HepG2 (cell line): ENCODE measurements at regions not wholly inside any gene's neighbourhood (a gene's known extent, or its start where the extent isn't known, plus 50 kb on each side); places are given as distances from the start of the nearest gene placed in this dataset.
"Not testable (repeated sequence)": the region's sequence is repeated elsewhere in the genome, so short reads cannot be mapped to it uniquely, and the experiment has no call there.

ENCODE experiments used
- ATAC-seq: fragments of 200-7000 bp; cut with Tn5 transposase; 3 replicates; pipeline ENCODE4 v1.9.1; 2020; ENCODE audit warnings: mild to moderate bottlenecking, moderate library complexity
- BruUV-seq: library from RNA; stranded (reverse); fragments of 400-500 nt; replicated peaks from 2 replicates; lab custom pipeline; 2021; lab: Mats Ljungman, UMichigan
- CTCF ChIA-PET: fragments of 300-600 bp; formaldehyde crosslinking; extraction: SDS; loops from one replicate; lab custom pipeline; 2021; ENCODE audit warnings: low total read pairs, inconsistent platforms, low intra/inter-chr PET ratio; lab: Yijun Ruan, JAX
- POLR2A ChIA-PET: fragments of 350-600 bp; sonication (Branson Sonifier 250); formaldehyde crosslinking; loops from one replicate; lab custom pipeline; 2020; ENCODE audit warnings: antibody characterized with exemption, inconsistent platforms; lab: Yijun Ruan, JAX
- DNase-seq: peaks from one replicate; pipeline ENCODE4 v3.0.0-alpha.2; 2015; ENCODE audit warnings: low spot score
- FAIRE-seq: peaks from 3 replicates; lab custom pipeline; 2011; peaks lifted over from hg19 to GRCh38; lab: Jason Lieb, UNC
- H2AFZ ChIP-seq: one replicate; pipeline ENCODE4 v1.6.1; 2011; ENCODE audit warnings: low read length, inconsistent platforms
- H3K27ac ChIP-seq: fragments of 300-600 bp; 3 replicates; pipeline ENCODE4 v1.8.0; 2011; ENCODE audit warnings: mixed run types, mild to moderate bottlenecking, mixed read lengths, low read length, inconsistent platforms; ENCODE audit not compliant: insufficient read depth; ENCODE audit errors: extremely low read length
- H3K27me3 ChIP-seq, 2 experiments: fragments of 200-600 bp in 1 of 2; 2 replicates in 1 of 2; 3 replicates in 1 of 2; pipeline versions ENCODE4 v1.6.0 to v1.8.0; 2011; ENCODE audit warnings: low read length in 2 of 2, mild to moderate bottlenecking in 2 of 2, moderate library complexity in 2 of 2, inconsistent platforms in 1 of 2; ENCODE audit not compliant: insufficient read depth in 2 of 2, control insufficient read depth in 1 of 2
- H3K36me3 ChIP-seq, 2 experiments: fragments of 200-600 bp in 1 of 2; replicated peaks in 1 of 2; 2 replicates in 1 of 2; 3 replicates in 1 of 2; pipeline versions ENCODE4 v1.5.1 to v1.8.0; 2011; ENCODE audit warnings: low read length in 2 of 2, inconsistent platforms in 1 of 2; ENCODE audit not compliant: insufficient read depth in 2 of 2, control insufficient read depth in 1 of 2
- H3K4me1 ChIP-seq: 2 replicates; pipeline ENCODE4 v1.5.1; 2012; ENCODE audit warnings: low read length, inconsistent platforms; ENCODE audit not compliant: insufficient read depth
- H3K4me2 ChIP-seq: 2 replicates; pipeline ENCODE4 v1.6.0; 2011; ENCODE audit warnings: low read depth, low read length, inconsistent platforms
- H3K4me3 ChIP-seq, 3 experiments: fragments of 200-600 bp in 1 of 3; sonication (generic), shearing (Covaris generic) in 1 of 3; replicated peaks in 1 of 3; 2 replicates each; pipeline ENCODE4 v1.5.1; 2011 to 2016; ENCODE audit warnings: low read length in 3 of 3, inconsistent platforms in 2 of 3, low read depth in 2 of 3, mild to moderate bottlenecking in 2 of 3, control low read depth in 1 of 3, mixed read lengths in 1 of 3; ENCODE audit not compliant: insufficient read depth in 1 of 3
- H3K79me2 ChIP-seq: one replicate; pipeline ENCODE4 v1.6.1; 2011; ENCODE audit warnings: low read length, inconsistent platforms; ENCODE audit not compliant: insufficient read depth
- H3K9ac ChIP-seq: 2 replicates; pipeline ENCODE4 v1.6.0; 2011; ENCODE audit warnings: mild to moderate bottlenecking, low read depth, low read length, inconsistent platforms; ENCODE audit not compliant: insufficient read depth
- H3K9me3 ChIP-seq: 2 replicates; pipeline ENCODE4 v1.5.1; 2012; ENCODE audit warnings: mild to moderate bottlenecking, low read length
- H4K20me1 ChIP-seq: 2 replicates; pipeline ENCODE4 v1.6.0; 2011; ENCODE audit warnings: inconsistent platforms, mild to moderate bottlenecking, low read length, moderate library complexity; ENCODE audit not compliant: insufficient read depth
- CHD4 ChIP-seq: fragments of 200-600 bp; sonication (generic); IDR thresholded peaks from 2 replicates; pipeline ENCODE4 v1.7.0; 2017; ENCODE audit warnings: mild to moderate bottlenecking, low read length, borderline replicate concordance
- MIER3 ChIP-seq: IDR thresholded peaks from 2 replicates; pipeline ENCODE4 v1.6.1; 2016; ENCODE audit warnings: missing compliant biosample characterization, borderline replicate concordance
- ZBTB21 ChIP-seq: sonication (generic); formaldehyde crosslinking; IDR thresholded peaks from 2 replicates; pipeline ENCODE4 v1.4.0; 2020; ENCODE audit warnings: missing genetic modification reagents
- ZNF441 ChIP-seq: sonication (generic); formaldehyde crosslinking; IDR thresholded peaks from 2 replicates; pipeline ENCODE4 v1.7.0; 2021; ENCODE audit warnings: missing genetic modification reagents, borderline replicate concordance
- WGBS: methylation state at CpG from one replicate; pipeline ENCODE4 v1.1.6; 2017; ENCODE audit warnings: low lambda C conversion rate; 5-methylcytosine and 5-hydroxymethylcytosine counted together
- in situ Hi-C: cut with HindIII; loops from 2 replicates; pipeline ENCODE4 v1.10.0; 2017; ENCODE audit warnings: low pct_unique_long_range_greater_than_20kb; ENCODE audit not compliant: extremely low pct_ligation_motif_present
- intact Hi-C: fragments of 100-400 bp; cut with micrococcal nuclease; formaldehyde crosslinking; loops from one replicate; pipeline ENCODE4 v1.10.0; 2022; ENCODE audit not compliant: unreplicated experiment

- H3K27me3 ChIP-seq, H3K4me1 ChIP-seq, H3K27ac ChIP-seq, intact Hi-C loops, BruUV-seq, H3K36me3 ChIP-seq, ATAC-seq, H3K79me2 ChIP-seq, POLR2A ChIA-PET, H3K9me3 ChIP-seq, H3K4me2 ChIP-seq, H3K9ac ChIP-seq, H3K4me3 ChIP-seq, DNase-seq, H2AFZ ChIP-seq, H4K20me1 ChIP-seq, CTCF ChIA-PET, in situ Hi-C loops: not testable (repeated sequence)
- WGBS: 0% methylated on average over 2 of the region's 2 CpGs
- peak; percentile 47 for FAIRE-seq
Observed at GRCh38 chr15:84094720-84095119, 140.9 kb upstream of the GOLGA6L4 start.

- H4K20me1 ChIP-seq, H2AFZ ChIP-seq, H3K27ac ChIP-seq, DNase-seq, H3K36me3 ChIP-seq, H3K4me1 ChIP-seq, BruUV-seq, H3K27me3 ChIP-seq, ATAC-seq, CTCF ChIA-PET, in situ Hi-C loops, H3K4me3 ChIP-seq, H3K4me2 ChIP-seq, intact Hi-C loops, FAIRE-seq, H3K79me2 ChIP-seq, H3K9ac ChIP-seq, H3K9me3 ChIP-seq, POLR2A ChIA-PET: not testable (repeated sequence)
- 14% methylated on average over 3 of the region's 3 CpGs for WGBS
Observed at GRCh38 chr15:84097053-84097452, 138.5 kb upstream of the GOLGA6L4 start.

DNA sequence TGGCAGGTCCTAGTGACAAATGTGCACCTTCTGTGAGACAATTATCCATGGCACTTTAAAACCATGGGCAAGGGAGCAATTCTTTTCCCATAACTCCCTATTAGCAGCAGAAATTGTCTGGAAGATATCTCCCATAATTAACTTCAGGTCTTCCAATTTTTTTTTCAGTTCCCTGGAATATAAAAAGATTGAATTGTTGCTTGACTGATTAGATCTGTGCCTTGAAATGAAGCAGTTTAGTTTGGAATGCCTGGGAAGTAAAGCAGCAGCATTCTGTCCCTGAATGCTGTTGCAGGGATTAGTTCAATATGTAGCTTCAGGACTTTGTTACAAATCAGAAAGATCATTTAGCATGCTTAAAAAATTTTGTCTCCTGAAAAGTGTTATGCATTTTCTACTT, 137.0 kb upstream of the GOLGA6L4 start:
- Histone ChIP-seq H3K79me2 (no peaks in the 10 kb centered on the region), H3K4me1 (no peaks in the 10 kb centered on the region), H3K9me3 (no peaks in the 10 kb centered on the region), H4K20me1 (no peaks in the 10 kb centered on the region), H3K27me3 (no peaks in the 10 kb centered on the region), H2AFZ (no peak overlapping the region), H3K9ac (no peak overlapping the region), H3K4me2 (no peak overlapping the region), H3K27ac (no peak overlapping the region), H3K4me3 (no peak overlapping the region), H3K36me3 (no peaks in the 10 kb centered on the region)
- BruUV-seq: no TSS peak
- no peak for ATAC-seq
- no peak for TF ChIP-seq CHD4
- no peak for TF ChIP-seq ZBTB21 (CRISPR knock-in tag)
- no peak for TF ChIP-seq MIER3 (CRISPR knock-in tag)
- no peak for TF ChIP-seq ZNF441 (CRISPR knock-in tag)
- no peak for FAIRE-seq
- in situ Hi-C loops (no loop called here), intact Hi-C loops (no loop called here)
- POLR2A ChIA-PET: no interaction called here
- no peak for DNase-seq
- CTCF ChIA-PET: no interaction called here
